Suprapubic skin (tissue), 4 donors: ENCODE measurements at regions not wholly inside any gene's neighbourhood (a gene's known extent, or its start where the extent isn't known, plus 50 kb on each side); places are given as distances from the start of the nearest gene placed in this dataset.

Source experiments
- DNase-seq, 2 donors: peaks; one replicate each; pipeline ENCODE4 v3.0.0-alpha.2; 2019; ENCODE audit warnings: low spot score in 2 of 2
- H3K27ac ChIP-seq: fragments of 200-600 bp; sonication (generic); one replicate; pipeline ENCODE4 v1.5.1; 2019
- H3K27me3 ChIP-seq: fragments of 200-600 bp; sonication (generic); one replicate; pipeline ENCODE4 v1.5.1; 2019
- H3K36me3 ChIP-seq: fragments of 200-600 bp; sonication (generic); one replicate; pipeline ENCODE4 v1.5.1; 2019
- H3K4me1 ChIP-seq: fragments of 200-600 bp; sonication (generic); one replicate; pipeline ENCODE4 v1.5.1; 2019
- H3K4me3 ChIP-seq: fragments of 200-600 bp; sonication (generic); one replicate; pipeline ENCODE4 v1.5.1; 2019; ENCODE audit warnings: mild to moderate bottlenecking
- H3K9me3 ChIP-seq: fragments of 200-600 bp; sonication (generic); one replicate; pipeline ENCODE4 v1.5.1; 2019
- CTCF ChIP-seq, 2 donors: fragments of 200-600 bp in 1 of 2; fragments of 450-650 bp in 1 of 2; sonication (generic) in 1 of 2; IDR thresholded peaks; one replicate each; pipeline ENCODE4 v1.5.1; 2016 to 2019; ENCODE audit warnings: antibody characterized with exemption in 2 of 2, mild to moderate bottlenecking in 1 of 2, moderate library complexity in 1 of 2
- EP300 ChIP-seq: sonication (generic); formaldehyde crosslinking; IDR thresholded peaks from one replicate; pipeline ENCODE4 v1.6.1; 2017; ENCODE audit warnings: antibody characterized with exemption
- POLR2A ChIP-seq, 2 donors: fragments of 450-650 bp; IDR thresholded peaks; one replicate each; pipeline ENCODE4 v1.6.1; 2017; ENCODE audit warnings: antibody characterized with exemption in 2 of 2, mild to moderate bottlenecking in 2 of 2, moderate library complexity in 2 of 2
- POLR2AphosphoS5 ChIP-seq, 3 donors: sonication (generic); formaldehyde crosslinking; IDR thresholded peaks; one replicate each; pipeline ENCODE4 v1.6.1; 2017; ENCODE audit warnings: antibody characterized with exemption in 3 of 3
- WGBS: methylation state at CpG from one replicate; pipeline ENCODE4 v1.1.5; 2018; 5-methylcytosine and 5-hydroxymethylcytosine counted together

- TF ChIP-seq CTCF (IDR thresholded peaks at IDR 0.05), result no peak
- no peak for TF ChIP-seq EP300
- no peak for TF ChIP-seq POLR2AphosphoS5 (IDR thresholded peaks at IDR 0.05)
- TF ChIP-seq POLR2A (IDR thresholded peaks at IDR 0.05), result no peak
- DNase-seq, result no peak
- H3K27me3 ChIP-seq, result no peaks in the 10 kb centered on the region
- WGBS, result 86% methylated on average over 1 of the region's 1 CpG
- H3K4me1 ChIP-seq, result no peaks in the 10 kb centered on the region
- H3K4me3 ChIP-seq, result no peak overlapping the region
- no peaks in the 10 kb centered on the region for H3K36me3 ChIP-seq
- no peaks in the 10 kb centered on the region for H3K9me3 ChIP-seq
- no peak overlapping the region for H3K27ac ChIP-seq
Measured at GRCh38 chr4:81971061-81971460, 402.7 kb downstream of the HNRNPD start.

- no peaks in the 10 kb centered on the region for H3K9me3 ChIP-seq
- WGBS, result 93% methylated on average over 1 of the region's 1 CpG
- no peak overlapping the region for H3K27ac ChIP-seq
- no peaks in the 10 kb centered on the region for H3K4me1 ChIP-seq
- no peak overlapping the region for H3K4me3 ChIP-seq
- no peaks in the 10 kb centered on the region for H3K27me3 ChIP-seq
- no peaks in the 10 kb centered on the region for H3K36me3 ChIP-seq
- DNase-seq, result no peak
- no peak for TF ChIP-seq POLR2A (IDR thresholded peaks at IDR 0.05)
- TF ChIP-seq CTCF (IDR thresholded peaks at IDR 0.05), result no peak
- no peak for TF ChIP-seq POLR2AphosphoS5 (IDR thresholded peaks at IDR 0.05)
- TF ChIP-seq EP300, result no peak
Measured at GRCh38 chr4:81970454-81970853, 403.3 kb downstream of the HNRNPD start.

DNA sequence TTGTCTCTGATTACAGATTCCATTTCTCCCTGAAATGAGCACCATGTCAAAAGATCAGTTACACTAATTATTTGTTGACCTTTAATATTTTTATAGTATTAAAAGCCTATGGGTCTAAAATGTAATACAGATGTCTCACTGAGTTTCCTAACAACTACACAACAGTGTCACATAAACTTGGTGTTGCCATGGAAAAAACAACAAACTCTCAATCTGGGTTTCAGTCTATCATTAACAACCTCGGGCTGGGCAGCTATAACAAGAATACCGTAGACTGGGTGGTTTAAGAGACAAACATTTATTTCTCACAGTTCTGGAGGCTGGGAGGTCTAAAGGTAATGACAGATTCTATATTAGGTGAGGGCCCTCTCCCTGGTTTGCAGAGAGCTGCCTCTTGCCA is 407.1 kb downstream of the HNRNPD start:
- TF ChIP-seq POLR2A (IDR thresholded peaks at IDR 0.05), result no peak
- no peak for TF ChIP-seq EP300
- no peak for TF ChIP-seq CTCF (IDR thresholded peaks at IDR 0.05)
- H3K27ac ChIP-seq, result no peak overlapping the region
- no peaks in the 10 kb centered on the region for H3K4me1 ChIP-seq
- no peaks in the 10 kb centered on the region for H3K36me3 ChIP-seq
- H3K9me3 ChIP-seq, result no peaks in the 10 kb centered on the region
- H3K4me3 ChIP-seq, result no peak overlapping the region
- 24% methylated on average over 2 of the region's 2 CpGs for WGBS
- no peaks in the 10 kb centered on the region for H3K27me3 ChIP-seq
- no peak for DNase-seq

DNA sequence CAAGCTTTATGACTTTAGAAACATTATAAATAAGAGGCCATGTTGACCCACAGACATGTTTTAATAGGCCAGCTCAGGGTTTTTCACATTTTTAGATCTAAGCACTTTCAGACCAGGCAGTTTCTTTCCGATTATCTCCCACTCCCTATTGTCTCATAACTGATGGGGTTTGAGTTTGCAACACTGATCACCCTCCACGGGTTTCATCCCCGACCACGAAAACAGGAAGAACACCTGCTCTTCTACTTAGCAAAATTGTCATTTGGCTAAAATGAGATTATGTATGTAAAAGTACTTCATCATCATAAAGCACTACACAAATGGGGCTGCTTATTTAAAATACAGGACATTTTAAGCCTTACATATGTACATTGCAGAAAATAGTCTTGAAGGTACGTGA is 407.9 kb downstream of the HNRNPD start:
- no peak overlapping the region for H3K27ac ChIP-seq
- H3K4me1 ChIP-seq, result no peaks in the 10 kb centered on the region
- no peak overlapping the region for H3K4me3 ChIP-seq
- 75% methylated on average over 5 of the region's 5 CpGs for WGBS
- TF ChIP-seq POLR2AphosphoS5 (IDR thresholded peaks at IDR 0.05), result no peak
- no peak for TF ChIP-seq POLR2A (IDR thresholded peaks at IDR 0.05)
- no peak for TF ChIP-seq EP300
- H3K9me3 ChIP-seq, result no peaks in the 10 kb centered on the region
- DNase-seq, result no peak
- no peaks in the 10 kb centered on the region for H3K27me3 ChIP-seq
- H3K36me3 ChIP-seq, result no peaks in the 10 kb centered on the region

DNA sequence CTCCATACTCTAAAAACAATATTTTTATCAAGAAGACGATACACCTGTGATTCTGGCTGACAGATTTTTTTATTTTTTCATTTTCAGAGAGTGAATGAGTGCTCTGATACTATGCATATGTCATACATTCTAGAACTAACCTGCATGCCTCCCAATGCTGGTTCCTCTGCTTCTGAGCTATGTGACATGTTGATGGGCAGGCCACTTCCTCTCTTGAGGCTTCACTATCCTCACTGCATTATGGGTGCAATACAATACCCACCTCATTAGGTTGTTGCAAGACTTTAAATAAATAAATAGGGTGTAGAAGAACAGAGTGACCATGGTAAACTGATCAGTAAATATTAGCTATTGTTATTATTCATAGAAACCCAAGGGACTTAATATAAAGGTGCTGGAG is 408.3 kb downstream of the HNRNPD start:
- H3K9me3 ChIP-seq, result no peaks in the 10 kb centered on the region
- no peak for TF ChIP-seq CTCF (IDR thresholded peaks at IDR 0.05)
- H3K4me3 ChIP-seq, result no peak overlapping the region
- no peaks in the 10 kb centered on the region for H3K4me1 ChIP-seq
- no peak overlapping the region for H3K27ac ChIP-seq
- no peaks in the 10 kb centered on the region for H3K27me3 ChIP-seq
- no peaks in the 10 kb centered on the region for H3K36me3 ChIP-seq
- WGBS, result 79% methylated on average over 1 of the region's 1 CpG
- DNase-seq, result no peak

DNA sequence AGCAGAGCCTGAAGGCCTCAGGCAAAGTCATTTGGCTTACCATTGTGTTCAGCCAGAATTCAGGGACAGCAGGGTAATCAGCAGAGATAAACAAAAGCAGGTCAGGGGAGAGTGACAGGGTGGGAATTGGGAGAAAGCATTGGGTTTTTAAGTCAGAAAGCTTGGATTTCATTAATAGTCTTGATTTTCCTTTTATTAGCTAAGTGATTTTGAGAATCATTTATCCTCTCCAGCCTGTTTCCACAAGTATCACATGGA is 410.1 kb downstream of the HNRNPD start:
- Histone ChIP-seq H3K27me3 (no peaks in the 10 kb centered on the region), H3K4me3 (no peak overlapping the region), H3K27ac (no peak overlapping the region), H3K9me3 (no peaks in the 10 kb centered on the region), H3K36me3 (no peaks in the 10 kb centered on the region), H3K4me1 (no peaks in the 10 kb centered on the region)
- TF ChIP-seq EP300 (no peak), POLR2A (IDR thresholded peaks at IDR 0.05) (no peak), CTCF (IDR thresholded peaks at IDR 0.05) (no peak), POLR2AphosphoS5 (IDR thresholded peaks at IDR 0.05) (no peak)
- no peak for DNase-seq
